WTC11 (cell line): ENCODE measurements at regions not wholly inside any gene's neighbourhood (a gene's known extent, or its start where the extent isn't known, plus 50 kb on each side); places are given as distances from the start of the nearest gene placed in this dataset.

Experiments
- ATAC-seq: fragments of 200-7000 bp; cut with Tn5 transposase; 2 replicates; pipeline ENCODE4 v1.10.0; 2021; ENCODE audit warnings: mild to moderate bottlenecking, moderate library complexity
- CTCF ChIA-PET: fragments of 300-600 bp; sonication (Branson Sonifier 250); formaldehyde crosslinking; loops from one replicate; lab custom pipeline; 2021; ENCODE audit warnings: antibody characterized with exemption; lab: Charles Lee
- POLR2A ChIA-PET: fragments of 350-600 bp; sonication (Branson Sonifier 250); formaldehyde crosslinking; loops from one replicate; lab custom pipeline; 2021; ENCODE audit warnings: antibody characterized with exemption; lab: Charles Lee
- DNase-seq: peaks from one replicate; pipeline ENCODE4 v3.0.0; 2021; ENCODE audit warnings: low spot score
- H3K27ac Mint-ChIP-seq: 2 replicates; pipeline ENCODE4 v1.8.0; 2021; ENCODE audit warnings: mixed read lengths
- H3K27me3 Mint-ChIP-seq: 2 replicates; pipeline ENCODE4 v1.8.0; 2021; ENCODE audit warnings: low read depth, mild to moderate bottlenecking, moderate library complexity, mixed read lengths
- H3K36me3 Mint-ChIP-seq: 2 replicates; pipeline ENCODE4 v1.8.0; 2021; ENCODE audit warnings: mixed read lengths
- H3K4me1 Mint-ChIP-seq: 2 replicates; pipeline ENCODE4 v1.8.0; 2022; ENCODE audit warnings: mixed read lengths
- H3K4me3 Mint-ChIP-seq: 2 replicates; pipeline ENCODE4 v1.8.0; 2021; ENCODE audit warnings: mild to moderate bottlenecking, moderate library complexity, mixed read lengths
- H3K9me3 Mint-ChIP-seq: 2 replicates; pipeline ENCODE4 v1.8.0; 2021; ENCODE audit warnings: mixed read lengths
- CREB1 ChIP-seq: sonication (generic); formaldehyde crosslinking; IDR thresholded peaks from 2 replicates; pipeline ENCODE4 v1.8.0; 2023; ENCODE audit warnings: mild to moderate bottlenecking, missing genetic modification reagents
- EMX1 ChIP-seq: fragments of 250-450 bp; sonication (Bioruptor Pico); IDR thresholded peaks from 2 replicates; pipeline ENCODE4 v1.8.0; 2021; ENCODE audit warnings: mild to moderate bottlenecking
- FOXJ3 ChIP-seq: sonication (generic); formaldehyde crosslinking; IDR thresholded peaks from 2 replicates; pipeline ENCODE4 v1.9.0; 2021; ENCODE audit warnings: missing genetic modification reagents, mild to moderate bottlenecking, borderline replicate concordance
- FOXP1 ChIP-seq: sonication (generic); formaldehyde crosslinking; IDR thresholded peaks from 2 replicates; pipeline ENCODE4 v1.8.0; 2022; ENCODE audit warnings: missing genetic modification reagents, mild to moderate bottlenecking, moderate library complexity, borderline replicate concordance
- GABPB1 ChIP-seq: sonication (generic); formaldehyde crosslinking; IDR thresholded peaks from 2 replicates; pipeline ENCODE4 v1.8.1; 2023; ENCODE audit warnings: mild to moderate bottlenecking, missing genetic modification reagents
- NR3C1 ChIP-seq: sonication (generic); formaldehyde crosslinking; conservative IDR thresholded peaks from 2 replicates; pipeline ENCODE4 v1.8.1; 2023; ENCODE audit warnings: low read depth, mild to moderate bottlenecking, missing genetic modification reagents
- RELA ChIP-seq: sonication (generic); formaldehyde crosslinking; IDR thresholded peaks from 2 replicates; pipeline ENCODE4 v1.8.1; 2022; ENCODE audit warnings: missing genetic modification reagents, mild to moderate bottlenecking, borderline replicate concordance
- SMAD3 ChIP-seq: sonication (generic); formaldehyde crosslinking; IDR thresholded peaks from 2 replicates; pipeline ENCODE4 v1.8.0; 2022; ENCODE audit warnings: missing genetic modification reagents, mild to moderate bottlenecking, borderline replicate concordance
- ZNF317 ChIP-seq: sonication (generic); formaldehyde crosslinking; IDR thresholded peaks from 2 replicates; pipeline ENCODE4 v1.8.1; 2023; ENCODE audit warnings: low read depth, mild to moderate bottlenecking, moderate library complexity, missing genetic modification reagents, borderline replicate concordance
- TF ChIP-seq, protein P1 (sequence below): sonication (generic); formaldehyde crosslinking; IDR thresholded peaks from 2 replicates; pipeline ENCODE4 v1.8.1; 2022; ENCODE audit warnings: low read depth, missing genetic modification reagents, borderline replicate concordance
- TF ChIP-seq, protein P2 (sequence below): sonication (generic); formaldehyde crosslinking; IDR thresholded peaks from 2 replicates; pipeline ENCODE4 v1.8.0; 2023; ENCODE audit warnings: missing genetic modification reagents
- TF ChIP-seq, protein P3 (sequence below): sonication (generic); formaldehyde crosslinking; IDR thresholded peaks from 2 replicates; pipeline ENCODE4 v1.8.1; 2022; ENCODE audit warnings: mild to moderate bottlenecking, missing genetic modification reagents, moderate library complexity, borderline replicate concordance
- TF ChIP-seq, protein P4 (sequence below): fragments of 200-600 bp; IDR thresholded peaks from 2 replicates; pipeline ENCODE4 v1.8.0; 2022; ENCODE audit warnings: antibody characterized with exemption
- TF ChIP-seq, protein P5 (sequence below): fragments of 250-450 bp; sonication (Bioruptor Pico); IDR thresholded peaks from 2 replicates; pipeline ENCODE4 v1.9.0; 2021; ENCODE audit warnings: mild to moderate bottlenecking
- TF ChIP-seq, protein P6 (sequence below): sonication (generic); formaldehyde crosslinking; IDR thresholded peaks from 2 replicates; pipeline ENCODE4 v1.8.0; 2022; ENCODE audit warnings: mild to moderate bottlenecking, missing genetic modification reagents
- TF ChIP-seq, protein P7 (sequence below): fragments of 250-450 bp; sonication (Bioruptor Pico); IDR thresholded peaks from 2 replicates; pipeline ENCODE4 v2.1.2; 2022; ENCODE audit warnings: mild to moderate bottlenecking, moderate library complexity
- TF ChIP-seq, protein P8 (sequence below): sonication (generic); formaldehyde crosslinking; IDR thresholded peaks from 2 replicates; pipeline ENCODE4 v1.8.0; 2023; ENCODE audit warnings: mild to moderate bottlenecking, missing genetic modification reagents
- TF ChIP-seq, protein P9 (sequence below): sonication (generic); formaldehyde crosslinking; IDR thresholded peaks from 2 replicates; pipeline ENCODE4 v1.8.1; 2023; ENCODE audit warnings: mild to moderate bottlenecking, missing genetic modification reagents, moderate library complexity

DNA sequence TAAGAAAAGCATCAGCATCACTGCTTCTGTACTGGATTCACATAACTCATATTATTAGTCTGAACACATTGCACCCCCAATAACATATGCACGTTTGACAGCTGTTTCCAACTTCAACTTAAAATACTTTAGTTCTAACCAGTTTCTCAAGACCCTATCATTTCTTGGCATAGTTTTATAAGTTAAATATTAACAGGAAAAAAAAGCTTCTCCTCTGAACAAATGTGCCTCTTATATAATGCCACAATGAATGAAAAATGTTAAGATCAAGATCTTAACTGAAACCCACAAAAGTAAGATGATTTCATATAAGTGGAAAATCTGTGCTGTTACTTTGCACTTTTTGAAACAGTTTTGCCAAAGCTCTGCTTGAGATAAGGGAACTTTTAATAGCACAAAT, 652.8 kb upstream of the FAM241A start (continued):
- TF ChIP-seq, protein P1, sequence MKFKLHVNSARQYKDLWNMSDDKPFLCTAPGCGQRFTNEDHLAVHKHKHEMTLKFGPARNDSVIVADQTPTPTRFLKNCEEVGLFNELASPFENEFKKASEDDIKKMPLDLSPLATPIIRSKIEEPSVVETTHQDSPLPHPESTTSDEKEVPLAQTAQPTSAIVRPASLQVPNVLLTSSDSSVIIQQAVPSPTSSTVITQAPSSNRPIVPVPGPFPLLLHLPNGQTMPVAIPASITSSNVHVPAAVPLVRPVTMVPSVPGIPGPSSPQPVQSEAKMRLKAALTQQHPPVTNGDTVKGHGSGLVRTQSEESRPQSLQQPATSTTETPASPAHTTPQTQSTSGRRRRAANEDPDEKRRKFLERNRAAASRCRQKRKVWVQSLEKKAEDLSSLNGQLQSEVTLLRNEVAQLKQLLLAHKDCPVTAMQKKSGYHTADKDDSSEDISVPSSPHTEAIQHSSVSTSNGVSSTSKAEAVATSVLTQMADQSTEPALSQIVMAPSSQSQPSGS = no peak
- TF ChIP-seq NR3C1 = no peak
- TF ChIP-seq, protein P2, sequence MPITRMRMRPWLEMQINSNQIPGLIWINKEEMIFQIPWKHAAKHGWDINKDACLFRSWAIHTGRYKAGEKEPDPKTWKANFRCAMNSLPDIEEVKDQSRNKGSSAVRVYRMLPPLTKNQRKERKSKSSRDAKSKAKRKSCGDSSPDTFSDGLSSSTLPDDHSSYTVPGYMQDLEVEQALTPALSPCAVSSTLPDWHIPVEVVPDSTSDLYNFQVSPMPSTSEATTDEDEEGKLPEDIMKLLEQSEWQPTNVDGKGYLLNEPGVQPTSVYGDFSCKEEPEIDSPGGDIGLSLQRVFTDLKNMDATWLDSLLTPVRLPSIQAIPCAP (CRISPR knock-in tag) = no peak
- TF ChIP-seq, protein P3, sequence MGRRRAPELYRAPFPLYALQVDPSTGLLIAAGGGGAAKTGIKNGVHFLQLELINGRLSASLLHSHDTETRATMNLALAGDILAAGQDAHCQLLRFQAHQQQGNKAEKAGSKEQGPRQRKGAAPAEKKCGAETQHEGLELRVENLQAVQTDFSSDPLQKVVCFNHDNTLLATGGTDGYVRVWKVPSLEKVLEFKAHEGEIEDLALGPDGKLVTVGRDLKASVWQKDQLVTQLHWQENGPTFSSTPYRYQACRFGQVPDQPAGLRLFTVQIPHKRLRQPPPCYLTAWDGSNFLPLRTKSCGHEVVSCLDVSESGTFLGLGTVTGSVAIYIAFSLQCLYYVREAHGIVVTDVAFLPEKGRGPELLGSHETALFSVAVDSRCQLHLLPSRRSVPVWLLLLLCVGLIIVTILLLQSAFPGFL (CRISPR knock-in tag) = no peak
- TF ChIP-seq, all 79 proteins: peak for 0

DNA sequence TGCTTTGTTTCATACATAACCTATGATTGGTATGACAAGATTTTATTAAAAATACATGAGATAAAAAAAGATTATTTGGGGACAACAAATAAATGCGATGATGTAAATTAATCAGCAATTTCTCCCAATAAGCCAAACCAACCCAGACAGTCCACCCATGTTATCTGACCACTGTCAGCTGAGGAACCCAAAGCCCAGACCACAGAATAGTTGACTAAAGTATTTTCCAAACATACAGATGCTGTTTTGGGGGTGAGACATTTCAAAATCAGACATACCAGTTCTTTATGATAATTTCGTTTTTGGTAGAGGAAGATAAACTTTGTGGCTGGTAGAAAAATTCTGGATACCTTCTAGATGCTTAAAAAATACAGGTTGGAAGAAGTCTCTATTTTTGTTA, 650.8 kb upstream of the FAM241A start:
- no peak overlapping the region for H3K27ac Mint-ChIP-seq
- no peaks in the 10 kb centered on the region for H3K4me1 Mint-ChIP-seq
- H3K9me3 Mint-ChIP-seq = no peaks in the 10 kb centered on the region
- H3K27me3 Mint-ChIP-seq = peaks cover 3% of the 10 kb centered on the region
- ChIA-PET CTCF (no interaction called here), POLR2A (no interaction called here)
- no peaks in the 10 kb centered on the region for H3K36me3 Mint-ChIP-seq
- ATAC-seq = no peak
- no peak overlapping the region for H3K4me3 Mint-ChIP-seq
- no peak for DNase-seq
- TF ChIP-seq, protein P4, sequence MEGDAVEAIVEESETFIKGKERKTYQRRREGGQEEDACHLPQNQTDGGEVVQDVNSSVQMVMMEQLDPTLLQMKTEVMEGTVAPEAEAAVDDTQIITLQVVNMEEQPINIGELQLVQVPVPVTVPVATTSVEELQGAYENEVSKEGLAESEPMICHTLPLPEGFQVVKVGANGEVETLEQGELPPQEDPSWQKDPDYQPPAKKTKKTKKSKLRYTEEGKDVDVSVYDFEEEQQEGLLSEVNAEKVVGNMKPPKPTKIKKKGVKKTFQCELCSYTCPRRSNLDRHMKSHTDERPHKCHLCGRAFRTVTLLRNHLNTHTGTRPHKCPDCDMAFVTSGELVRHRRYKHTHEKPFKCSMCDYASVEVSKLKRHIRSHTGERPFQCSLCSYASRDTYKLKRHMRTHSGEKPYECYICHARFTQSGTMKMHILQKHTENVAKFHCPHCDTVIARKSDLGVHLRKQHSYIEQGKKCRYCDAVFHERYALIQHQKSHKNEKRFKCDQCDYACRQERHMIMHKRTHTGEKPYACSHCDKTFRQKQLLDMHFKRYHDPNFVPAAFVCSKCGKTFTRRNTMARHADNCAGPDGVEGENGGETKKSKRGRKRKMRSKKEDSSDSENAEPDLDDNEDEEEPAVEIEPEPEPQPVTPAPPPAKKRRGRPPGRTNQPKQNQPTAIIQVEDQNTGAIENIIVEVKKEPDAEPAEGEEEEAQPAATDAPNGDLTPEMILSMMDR = no peak
- no peak for TF ChIP-seq ZNF317 (CRISPR knock-in tag)
- no peak for TF ChIP-seq GABPB1 (CRISPR knock-in tag)
- TF ChIP-seq, protein P5, sequence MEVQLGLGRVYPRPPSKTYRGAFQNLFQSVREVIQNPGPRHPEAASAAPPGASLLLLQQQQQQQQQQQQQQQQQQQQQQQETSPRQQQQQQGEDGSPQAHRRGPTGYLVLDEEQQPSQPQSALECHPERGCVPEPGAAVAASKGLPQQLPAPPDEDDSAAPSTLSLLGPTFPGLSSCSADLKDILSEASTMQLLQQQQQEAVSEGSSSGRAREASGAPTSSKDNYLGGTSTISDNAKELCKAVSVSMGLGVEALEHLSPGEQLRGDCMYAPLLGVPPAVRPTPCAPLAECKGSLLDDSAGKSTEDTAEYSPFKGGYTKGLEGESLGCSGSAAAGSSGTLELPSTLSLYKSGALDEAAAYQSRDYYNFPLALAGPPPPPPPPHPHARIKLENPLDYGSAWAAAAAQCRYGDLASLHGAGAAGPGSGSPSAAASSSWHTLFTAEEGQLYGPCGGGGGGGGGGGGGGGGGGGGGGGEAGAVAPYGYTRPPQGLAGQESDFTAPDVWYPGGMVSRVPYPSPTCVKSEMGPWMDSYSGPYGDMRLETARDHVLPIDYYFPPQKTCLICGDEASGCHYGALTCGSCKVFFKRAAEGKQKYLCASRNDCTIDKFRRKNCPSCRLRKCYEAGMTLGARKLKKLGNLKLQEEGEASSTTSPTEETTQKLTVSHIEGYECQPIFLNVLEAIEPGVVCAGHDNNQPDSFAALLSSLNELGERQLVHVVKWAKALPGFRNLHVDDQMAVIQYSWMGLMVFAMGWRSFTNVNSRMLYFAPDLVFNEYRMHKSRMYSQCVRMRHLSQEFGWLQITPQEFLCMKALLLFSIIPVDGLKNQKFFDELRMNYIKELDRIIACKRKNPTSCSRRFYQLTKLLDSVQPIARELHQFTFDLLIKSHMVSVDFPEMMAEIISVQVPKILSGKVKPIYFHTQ (CRISPR knock-in tag) = no peak
- TF ChIP-seq, protein P2 (CRISPR knock-in tag) = no peak
- TF ChIP-seq SMAD3 = no peak
- TF ChIP-seq, protein P6, sequence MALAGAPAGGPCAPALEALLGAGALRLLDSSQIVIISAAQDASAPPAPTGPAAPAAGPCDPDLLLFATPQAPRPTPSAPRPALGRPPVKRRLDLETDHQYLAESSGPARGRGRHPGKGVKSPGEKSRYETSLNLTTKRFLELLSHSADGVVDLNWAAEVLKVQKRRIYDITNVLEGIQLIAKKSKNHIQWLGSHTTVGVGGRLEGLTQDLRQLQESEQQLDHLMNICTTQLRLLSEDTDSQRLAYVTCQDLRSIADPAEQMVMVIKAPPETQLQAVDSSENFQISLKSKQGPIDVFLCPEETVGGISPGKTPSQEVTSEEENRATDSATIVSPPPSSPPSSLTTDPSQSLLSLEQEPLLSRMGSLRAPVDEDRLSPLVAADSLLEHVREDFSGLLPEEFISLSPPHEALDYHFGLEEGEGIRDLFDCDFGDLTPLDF (CRISPR knock-in tag) = no peak
- TF ChIP-seq, protein P7, sequence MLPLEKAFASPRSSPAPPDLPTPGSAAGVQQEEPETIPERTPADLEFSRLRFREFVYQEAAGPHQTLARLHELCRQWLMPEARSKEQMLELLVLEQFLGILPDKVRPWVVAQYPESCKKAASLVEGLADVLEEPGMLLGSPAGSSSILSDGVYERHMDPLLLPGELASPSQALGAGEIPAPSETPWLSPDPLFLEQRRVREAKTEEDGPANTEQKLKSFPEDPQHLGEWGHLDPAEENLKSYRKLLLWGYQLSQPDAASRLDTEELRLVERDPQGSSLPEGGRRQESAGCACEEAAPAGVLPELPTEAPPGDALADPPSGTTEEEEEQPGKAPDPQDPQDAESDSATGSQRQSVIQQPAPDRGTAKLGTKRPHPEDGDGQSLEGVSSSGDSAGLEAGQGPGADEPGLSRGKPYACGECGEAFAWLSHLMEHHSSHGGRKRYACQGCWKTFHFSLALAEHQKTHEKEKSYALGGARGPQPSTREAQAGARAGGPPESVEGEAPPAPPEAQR (CRISPR knock-in tag) = no peak
- TF ChIP-seq, protein P8, sequence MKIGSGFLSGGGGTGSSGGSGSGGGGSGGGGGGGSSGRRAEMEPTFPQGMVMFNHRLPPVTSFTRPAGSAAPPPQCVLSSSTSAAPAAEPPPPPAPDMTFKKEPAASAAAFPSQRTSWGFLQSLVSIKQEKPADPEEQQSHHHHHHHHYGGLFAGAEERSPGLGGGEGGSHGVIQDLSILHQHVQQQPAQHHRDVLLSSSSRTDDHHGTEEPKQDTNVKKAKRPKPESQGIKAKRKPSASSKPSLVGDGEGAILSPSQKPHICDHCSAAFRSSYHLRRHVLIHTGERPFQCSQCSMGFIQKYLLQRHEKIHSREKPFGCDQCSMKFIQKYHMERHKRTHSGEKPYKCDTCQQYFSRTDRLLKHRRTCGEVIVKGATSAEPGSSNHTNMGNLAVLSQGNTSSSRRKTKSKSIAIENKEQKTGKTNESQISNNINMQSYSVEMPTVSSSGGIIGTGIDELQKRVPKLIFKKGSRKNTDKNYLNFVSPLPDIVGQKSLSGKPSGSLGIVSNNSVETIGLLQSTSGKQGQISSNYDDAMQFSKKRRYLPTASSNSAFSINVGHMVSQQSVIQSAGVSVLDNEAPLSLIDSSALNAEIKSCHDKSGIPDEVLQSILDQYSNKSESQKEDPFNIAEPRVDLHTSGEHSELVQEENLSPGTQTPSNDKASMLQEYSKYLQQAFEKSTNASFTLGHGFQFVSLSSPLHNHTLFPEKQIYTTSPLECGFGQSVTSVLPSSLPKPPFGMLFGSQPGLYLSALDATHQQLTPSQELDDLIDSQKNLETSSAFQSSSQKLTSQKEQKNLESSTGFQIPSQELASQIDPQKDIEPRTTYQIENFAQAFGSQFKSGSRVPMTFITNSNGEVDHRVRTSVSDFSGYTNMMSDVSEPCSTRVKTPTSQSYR = no peak
- TF ChIP-seq RELA = no peak
- TF ChIP-seq FOXJ3 (CRISPR knock-in tag) = no peak
- no peak for TF ChIP-seq FOXP1 (CRISPR knock-in tag)
- no peak for TF ChIP-seq EMX1 (CRISPR knock-in tag)
- TF ChIP-seq, protein P3 (CRISPR knock-in tag) = no peak
- TF ChIP-seq, protein P9, sequence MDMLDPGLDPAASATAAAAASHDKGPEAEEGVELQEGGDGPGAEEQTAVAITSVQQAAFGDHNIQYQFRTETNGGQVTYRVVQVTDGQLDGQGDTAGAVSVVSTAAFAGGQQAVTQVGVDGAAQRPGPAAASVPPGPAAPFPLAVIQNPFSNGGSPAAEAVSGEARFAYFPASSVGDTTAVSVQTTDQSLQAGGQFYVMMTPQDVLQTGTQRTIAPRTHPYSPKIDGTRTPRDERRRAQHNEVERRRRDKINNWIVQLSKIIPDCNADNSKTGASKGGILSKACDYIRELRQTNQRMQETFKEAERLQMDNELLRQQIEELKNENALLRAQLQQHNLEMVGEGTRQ (CRISPR knock-in tag) = no peak
- TF ChIP-seq CREB1 (CRISPR knock-in tag) = no peak
